Kidney (tissue), 13 donors: ENCODE measurements at regions not wholly inside any gene's neighbourhood (a gene's known extent, or its start where the extent isn't known, plus 50 kb on each side); places are given as distances from the start of the nearest gene placed in this dataset.
A peak's percentile ranks its signal among the peaks of the same experiment; 100 is the strongest.

Experiments used
- DNase-seq, 5 donors: peaks; one replicate each; pipeline ENCODE4 v3.0.0-alpha.2; 2013 to 2020
- FAIRE-seq: peaks from 2 replicates; lab custom pipeline; 2012; peaks lifted over from hg19 to GRCh38; lab: Jason Lieb, UNC
- H3K27ac ChIP-seq, 2 donors: one replicate each; pipeline ENCODE4 v1.7.0; 2013; ENCODE audit warnings: low read depth in 2 of 2, low read length in 2 of 2, inconsistent platforms in 1 of 2
- H3K27me3 ChIP-seq: one replicate; pipeline ENCODE4 v1.7.1; 2013; ENCODE audit warnings: low read length, inconsistent platforms; ENCODE audit not compliant: control insufficient read depth, insufficient read depth
- H3K36me3 ChIP-seq, 3 donors: one replicate each; pipeline versions ENCODE4 v1.7.0 to v1.7.1; 2013; ENCODE audit warnings: low read length in 3 of 3, control low read depth in 1 of 3, inconsistent platforms in 1 of 3; ENCODE audit not compliant: insufficient read depth in 3 of 3, control insufficient read depth in 2 of 3
- H3K4me1 ChIP-seq, 3 donors: one replicate each; pipeline versions ENCODE4 v1.7.0 to v1.7.1; 2013; ENCODE audit warnings: low read length in 3 of 3, inconsistent platforms in 1 of 3, low read depth in 1 of 3; ENCODE audit not compliant: control insufficient read depth in 2 of 3, insufficient read depth in 2 of 3
- H3K4me3 ChIP-seq, 3 donors: one replicate each; pipeline versions ENCODE4 v1.7.0 to v1.8.1; 2013; ENCODE audit warnings: low read length in 3 of 3, control low read depth in 1 of 3, inconsistent platforms in 1 of 3
- H3K9ac ChIP-seq, 3 donors: one replicate each; pipeline versions ENCODE4 v1.7.0 to v1.7.1; 2013; ENCODE audit warnings: low read length in 3 of 3, control low read depth in 1 of 3, inconsistent platforms in 1 of 3
- H3K9me3 ChIP-seq, 3 donors: one replicate each; pipeline versions ENCODE4 v1.7.0 to v1.7.1; 2013; ENCODE audit warnings: low read length in 3 of 3, control low read depth in 1 of 3, inconsistent platforms in 1 of 3; ENCODE audit not compliant: control insufficient read depth in 2 of 3, insufficient read depth in 1 of 3
- CTCF ChIP-seq: IDR thresholded peaks from 3 replicates; pipeline ENCODE4 v1.5.1; 2012; ENCODE audit warnings: mild to moderate bottlenecking, moderate library complexity, borderline replicate concordance; ENCODE audit not compliant: insufficient read depth; ENCODE audit errors: extremely low read depth
- intact Hi-C: fragments of 100-400 bp; cut with DNase I; formaldehyde crosslinking; loops from one replicate; pipeline ENCODE4 v1.11.1; 2022
- donor health status: control.
- donor health status: control.
- donor health status: control.
- donor health status: control.
- donor health status: control.
- donor health status: DM: yes; HTN: yes; CAD: no.
- donor health status: Normal renal cell carcinoma (clear cell type).

- Histone ChIP-seq H3K27ac (no peak overlapping the region), H3K9ac (no peak overlapping the region), H3K4me1 (no peaks in the 10 kb centered on the region), H3K36me3 (no peaks in the 10 kb centered on the region), H3K27me3 (peaks cover 6% of the 10 kb centered on the region), H3K4me3 (no peak overlapping the region), H3K9me3 (no peaks in the 10 kb centered on the region)
- DNase-seq (peak in 1 of 5 donors; percentile 19), FAIRE-seq (no peak)
- intact Hi-C loops = no loop called here
- TF ChIP-seq CTCF = no peak
Measured at GRCh38 chr5:2570586-2570985, 180.9 kb downstream of the IRX2 start.

GRCh38 chr5:2569774-2570542 lies 181.5 kb downstream of the IRX2 start:
- FAIRE-seq = no peak
- H3K36me3 ChIP-seq = no peaks in the 10 kb centered on the region
- DNase-seq = no peak

GRCh38 chr5:2569176-2569575 lies 182.3 kb downstream of the IRX2 start:
- FAIRE-seq = no peak
- Histone ChIP-seq H3K9me3 (no peaks in the 10 kb centered on the region), H3K4me1 (no peaks in the 10 kb centered on the region), H3K4me3 (no peak overlapping the region), H3K27me3 (peaks cover 6% of the 10 kb centered on the region), H3K27ac (no peak overlapping the region), H3K9ac (no peak overlapping the region), H3K36me3 (no peaks in the 10 kb centered on the region)
- no peak for TF ChIP-seq CTCF
- no peak for DNase-seq
- intact Hi-C loops = no loop called here

More at GRCh38 chr5:2569774-2570542, 181.5 kb downstream of the IRX2 start:
- no peaks in the 10 kb centered on the region for H3K4me1 ChIP-seq
- intact Hi-C loops = no loop called here
- H3K9me3 ChIP-seq = no peaks in the 10 kb centered on the region
- no peak for TF ChIP-seq CTCF
- no peak overlapping the region for H3K4me3 ChIP-seq
- H3K27me3 ChIP-seq = peaks cover 6% of the 10 kb centered on the region
- no peak overlapping the region for H3K27ac ChIP-seq
- H3K9ac ChIP-seq = no peak overlapping the region
